ENCODE measurements at regions not wholly inside any gene's neighbourhood (a gene's known extent, or its start where the extent isn't known, plus 50 kb on each side); places are given as distances from the start of the nearest gene placed in this dataset.

GRCh38 chr14:26741711-26742212 lies 143.9 kb upstream of the NOVA1 start:
- Histone ChIP-seq H3K4me3 (ENCODE audit: insufficient read depth, low read length) (no peak overlapping the region), H3K4me2 (ENCODE audit: insufficient read depth, low read length) (no peak overlapping the region), H2AFZ (ENCODE audit: low read length) (no peak overlapping the region), H3K9me3 (ENCODE audit: low read depth, low read length) (no peaks in the 10 kb centered on the region), H3K27me3 (ENCODE audit: insufficient read depth, low read length) (no peaks in the 10 kb centered on the region), H3K79me2 (ENCODE audit: insufficient read depth, low read length) (no peaks in the 10 kb centered on the region), H3K36me3 (ENCODE audit: insufficient read depth, low read length) (no peaks in the 10 kb centered on the region), H3K27ac (ENCODE audit: low read depth, low read length) (no peak overlapping the region), H3K4me1 (ENCODE audit: insufficient read depth, low read length) (no peaks in the 10 kb centered on the region), H4K20me1 (ENCODE audit: insufficient read depth, low read length) (no peaks in the 10 kb centered on the region)
- no peak for DNase-seq (ENCODE audit: insufficient read length, low spot score, missing footprints)
- TF ChIP-seq, protein P1, sequence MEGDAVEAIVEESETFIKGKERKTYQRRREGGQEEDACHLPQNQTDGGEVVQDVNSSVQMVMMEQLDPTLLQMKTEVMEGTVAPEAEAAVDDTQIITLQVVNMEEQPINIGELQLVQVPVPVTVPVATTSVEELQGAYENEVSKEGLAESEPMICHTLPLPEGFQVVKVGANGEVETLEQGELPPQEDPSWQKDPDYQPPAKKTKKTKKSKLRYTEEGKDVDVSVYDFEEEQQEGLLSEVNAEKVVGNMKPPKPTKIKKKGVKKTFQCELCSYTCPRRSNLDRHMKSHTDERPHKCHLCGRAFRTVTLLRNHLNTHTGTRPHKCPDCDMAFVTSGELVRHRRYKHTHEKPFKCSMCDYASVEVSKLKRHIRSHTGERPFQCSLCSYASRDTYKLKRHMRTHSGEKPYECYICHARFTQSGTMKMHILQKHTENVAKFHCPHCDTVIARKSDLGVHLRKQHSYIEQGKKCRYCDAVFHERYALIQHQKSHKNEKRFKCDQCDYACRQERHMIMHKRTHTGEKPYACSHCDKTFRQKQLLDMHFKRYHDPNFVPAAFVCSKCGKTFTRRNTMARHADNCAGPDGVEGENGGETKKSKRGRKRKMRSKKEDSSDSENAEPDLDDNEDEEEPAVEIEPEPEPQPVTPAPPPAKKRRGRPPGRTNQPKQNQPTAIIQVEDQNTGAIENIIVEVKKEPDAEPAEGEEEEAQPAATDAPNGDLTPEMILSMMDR (IDR thresholded peaks at IDR 0.05; ENCODE audit: extremely low read depth, low read depth, low read length) = no peak

- H3K27me3 ChIP-seq (ENCODE audit: insufficient read depth, low read length) = no peaks in the 10 kb centered on the region
- TF ChIP-seq, protein P1 (IDR thresholded peaks at IDR 0.05; ENCODE audit: extremely low read depth, low read depth, low read length) = no peak
- H4K20me1 ChIP-seq (ENCODE audit: insufficient read depth, low read length) = no peaks in the 10 kb centered on the region
- H3K4me2 ChIP-seq (ENCODE audit: insufficient read depth, low read length) = no peak overlapping the region
- no peak overlapping the region for H3K27ac ChIP-seq (ENCODE audit: low read depth, low read length)
- DNase-seq (ENCODE audit: insufficient read length, low spot score, missing footprints) = no peak
- H2AFZ ChIP-seq (ENCODE audit: low read length) = no peak overlapping the region
- no peaks in the 10 kb centered on the region for H3K36me3 ChIP-seq (ENCODE audit: insufficient read depth, low read length)
- H3K9me3 ChIP-seq (ENCODE audit: low read depth, low read length) = no peaks in the 10 kb centered on the region
- no peaks in the 10 kb centered on the region for H3K4me1 ChIP-seq (ENCODE audit: insufficient read depth, low read length)
- H3K79me2 ChIP-seq (ENCODE audit: insufficient read depth, low read length) = no peaks in the 10 kb centered on the region
- H3K4me3 ChIP-seq (ENCODE audit: insufficient read depth, low read length) = no peak overlapping the region
Observed at GRCh38 chr14:26743284-26743683, 145.5 kb upstream of the NOVA1 start.

DNA sequence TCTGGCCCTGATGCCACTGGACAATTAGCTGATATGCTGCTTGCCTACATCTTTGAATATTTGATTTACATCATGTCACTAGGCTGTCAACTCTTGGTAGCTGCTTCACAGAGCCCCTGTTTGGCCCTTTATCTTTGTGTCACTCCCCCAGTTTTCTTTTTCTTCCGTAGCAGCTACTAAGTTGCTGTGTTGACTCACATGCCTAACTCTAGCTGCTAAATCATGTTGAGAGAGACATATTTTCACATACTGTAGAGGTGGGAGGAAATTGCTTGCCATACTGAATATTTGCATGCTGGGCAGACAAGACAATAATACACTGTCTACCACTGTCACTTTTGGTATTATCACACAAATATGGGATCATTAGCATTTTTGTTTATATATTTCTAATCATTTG lies 147.1 kb upstream of the NOVA1 start:
- Histone ChIP-seq H3K36me3 (ENCODE audit: insufficient read depth, low read length) (no peaks in the 10 kb centered on the region), H3K27me3 (ENCODE audit: insufficient read depth, low read length) (no peaks in the 10 kb centered on the region), H3K79me2 (ENCODE audit: insufficient read depth, low read length) (no peaks in the 10 kb centered on the region), H3K4me2 (ENCODE audit: insufficient read depth, low read length) (no peak overlapping the region), H3K4me3 (ENCODE audit: insufficient read depth, low read length) (no peak overlapping the region), H3K9me3 (ENCODE audit: low read depth, low read length) (no peaks in the 10 kb centered on the region), H4K20me1 (ENCODE audit: insufficient read depth, low read length) (no peaks in the 10 kb centered on the region), H3K27ac (ENCODE audit: low read depth, low read length) (no peak overlapping the region), H2AFZ (ENCODE audit: low read length) (no peak overlapping the region), H3K4me1 (ENCODE audit: insufficient read depth, low read length) (no peaks in the 10 kb centered on the region)
- TF ChIP-seq, protein P1 (IDR thresholded peaks at IDR 0.05; ENCODE audit: extremely low read depth, low read depth, low read length) = no peak
- no peak for DNase-seq (ENCODE audit: insufficient read length, low spot score, missing footprints)

DNA sequence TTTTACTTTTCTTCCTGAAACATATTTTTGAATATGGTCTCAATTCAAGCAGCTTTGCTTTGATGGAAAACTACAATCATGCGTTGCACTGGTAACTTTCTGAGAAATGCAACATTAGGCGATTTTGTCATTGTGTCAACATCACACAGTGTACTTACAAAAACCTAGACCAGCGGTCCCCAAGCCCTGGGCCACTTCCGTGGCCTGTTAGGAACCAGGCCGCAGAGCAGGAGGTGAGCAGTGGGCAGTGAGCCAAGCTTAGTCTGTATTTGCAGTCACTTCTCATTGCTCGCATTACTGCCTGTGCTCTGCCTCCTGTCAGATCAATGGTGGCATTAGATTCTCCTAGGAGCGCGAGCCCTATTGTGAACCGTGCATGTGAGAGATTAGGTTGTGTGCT lies 163.7 kb upstream of the NOVA1 start:
- no peak for DNase-seq (ENCODE audit: insufficient read length, low spot score, missing footprints)
- TF ChIP-seq, protein P1 (IDR thresholded peaks at IDR 0.05; ENCODE audit: extremely low read depth, low read depth, low read length) = no peak
- Histone ChIP-seq H4K20me1 (ENCODE audit: insufficient read depth, low read length) (no peaks in the 10 kb centered on the region), H3K36me3 (ENCODE audit: insufficient read depth, low read length) (no peaks in the 10 kb centered on the region), H3K4me2 (ENCODE audit: insufficient read depth, low read length) (no peak overlapping the region), H3K27me3 (ENCODE audit: insufficient read depth, low read length) (no peaks in the 10 kb centered on the region), H2AFZ (ENCODE audit: low read length) (no peak overlapping the region), H3K4me3 (ENCODE audit: insufficient read depth, low read length) (no peak overlapping the region), H3K4me1 (ENCODE audit: insufficient read depth, low read length) (no peaks in the 10 kb centered on the region), H3K27ac (ENCODE audit: low read depth, low read length) (no peak overlapping the region), H3K9me3 (ENCODE audit: low read depth, low read length) (peaks cover 2% of the 10 kb centered on the region), H3K79me2 (ENCODE audit: insufficient read depth, low read length) (no peaks in the 10 kb centered on the region)
